Epithelial cell of prostate (primary cell): ENCODE measurements at regions not wholly inside any gene's neighbourhood (a gene's known extent, or its start where the extent isn't known, plus 50 kb on each side); places are given as distances from the start of the nearest gene placed in this dataset.
"Not testable (repeated sequence)": the region's sequence is repeated elsewhere in the genome, so short reads cannot be mapped to it uniquely, and the experiment has no call there.

Source experiments
- DNase-seq: peaks from one replicate; pipeline ENCODE4 v3.0.0-alpha.2; 2011; ENCODE audit warnings: low read depth, low spot score
- H3K27ac ChIP-seq: fragments of 450-650 bp; 2 replicates; pipeline ENCODE4 v1.5.1; 2017; ENCODE audit warnings: mild to moderate bottlenecking

DNA sequence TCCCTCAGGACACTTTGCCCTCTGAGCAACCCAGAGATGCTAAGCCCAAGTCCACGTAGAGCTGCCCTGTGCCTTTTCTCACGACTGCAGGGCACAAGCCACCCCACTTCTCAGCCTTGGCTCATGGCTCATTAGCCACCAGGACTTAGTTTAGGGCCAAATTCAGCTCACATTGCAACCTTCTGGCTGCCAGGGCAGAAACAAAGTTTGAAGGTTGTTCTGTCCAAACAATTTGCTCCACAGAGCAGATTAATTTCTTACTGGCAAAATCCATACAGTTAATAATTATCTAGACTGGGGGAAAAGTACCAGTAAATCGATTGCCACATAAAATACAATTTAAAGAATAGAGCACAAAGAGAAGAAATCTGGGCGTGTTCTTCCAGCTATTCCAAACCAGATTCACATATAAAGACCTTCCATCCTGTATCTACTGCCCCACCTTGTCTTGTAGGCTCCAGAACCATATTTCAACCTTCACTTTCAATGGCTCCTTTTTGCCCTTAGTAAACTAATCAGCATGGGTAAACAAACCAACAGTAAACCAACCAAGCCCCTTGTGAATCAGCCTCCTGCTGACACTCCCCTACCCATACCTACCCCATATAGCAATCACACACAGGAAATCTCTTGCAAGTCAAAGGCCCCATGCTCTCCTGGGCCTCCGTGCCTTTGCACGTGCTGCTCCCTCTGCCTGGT lies 101.9 kb downstream of the QRSL1 start:
- H3K27ac ChIP-seq = no peak overlapping the region
- no peak for DNase-seq

DNA sequence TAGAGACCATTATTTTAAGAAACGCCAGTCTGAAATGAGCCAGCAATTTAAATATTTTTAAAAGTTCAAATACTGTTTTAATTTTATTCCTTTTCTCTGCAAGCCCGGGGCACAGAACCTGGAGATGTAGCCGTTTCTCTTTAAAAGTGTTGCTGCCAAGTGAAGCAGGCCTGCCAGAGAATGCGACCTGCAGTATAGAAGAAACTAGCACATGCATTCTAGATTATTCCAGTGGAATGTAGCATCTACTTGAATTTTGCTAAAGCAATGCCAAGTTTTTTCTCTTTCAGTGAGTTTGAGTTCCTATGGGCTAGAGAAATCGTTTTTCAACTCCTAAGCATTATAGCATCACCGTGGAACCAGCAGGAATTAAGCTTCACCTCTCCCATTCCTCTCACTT lies 101.3 kb downstream of the QRSL1 start:
- no peak overlapping the region for H3K27ac ChIP-seq

DNA sequence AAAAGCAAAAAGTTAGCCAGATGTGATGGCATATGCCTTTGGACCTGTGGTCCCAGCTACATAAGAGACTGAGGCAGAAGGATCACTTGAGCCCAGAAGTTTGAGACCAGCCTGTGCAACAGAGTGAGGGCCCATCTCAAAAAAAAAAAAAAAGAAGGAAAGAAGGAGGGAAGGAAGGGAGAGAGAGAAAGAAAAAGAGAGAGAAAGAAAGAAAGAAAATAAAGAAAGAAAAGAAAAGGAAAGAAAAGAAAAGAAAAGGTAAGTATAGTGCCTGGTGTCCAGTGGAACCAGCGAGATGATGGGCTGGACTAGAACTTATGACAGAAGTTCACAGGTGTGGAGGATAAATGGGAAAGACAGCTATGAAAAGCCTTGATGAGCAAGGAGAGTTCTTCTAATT lies 100.9 kb downstream of the QRSL1 start:
- no peak for DNase-seq
- no peak overlapping the region for H3K27ac ChIP-seq

More for the DNA sequence above, 101.3 kb downstream of the QRSL1 start:
- no peak for DNase-seq

DNA sequence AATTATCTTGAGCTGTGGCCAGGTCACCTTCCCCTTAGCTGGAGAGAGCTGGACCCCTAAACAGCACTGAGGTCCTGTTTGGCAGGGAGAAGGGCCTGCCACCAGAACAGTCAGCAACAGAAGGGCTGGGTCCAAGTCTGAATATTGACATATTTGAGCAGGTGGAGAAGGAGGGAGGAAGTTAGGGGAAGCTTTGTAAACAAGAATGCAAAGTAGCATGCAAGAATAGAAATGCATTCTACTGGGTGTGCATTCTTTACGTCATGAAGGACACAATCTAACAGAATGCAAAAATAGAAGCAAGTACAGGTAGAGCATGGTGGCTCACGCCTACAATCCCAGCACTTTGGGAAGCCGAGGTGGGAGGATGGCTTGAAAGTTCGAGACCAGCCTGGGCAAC lies 100.5 kb downstream of the QRSL1 start:
- H3K27ac ChIP-seq = no peak overlapping the region
- no peak for DNase-seq

DNA sequence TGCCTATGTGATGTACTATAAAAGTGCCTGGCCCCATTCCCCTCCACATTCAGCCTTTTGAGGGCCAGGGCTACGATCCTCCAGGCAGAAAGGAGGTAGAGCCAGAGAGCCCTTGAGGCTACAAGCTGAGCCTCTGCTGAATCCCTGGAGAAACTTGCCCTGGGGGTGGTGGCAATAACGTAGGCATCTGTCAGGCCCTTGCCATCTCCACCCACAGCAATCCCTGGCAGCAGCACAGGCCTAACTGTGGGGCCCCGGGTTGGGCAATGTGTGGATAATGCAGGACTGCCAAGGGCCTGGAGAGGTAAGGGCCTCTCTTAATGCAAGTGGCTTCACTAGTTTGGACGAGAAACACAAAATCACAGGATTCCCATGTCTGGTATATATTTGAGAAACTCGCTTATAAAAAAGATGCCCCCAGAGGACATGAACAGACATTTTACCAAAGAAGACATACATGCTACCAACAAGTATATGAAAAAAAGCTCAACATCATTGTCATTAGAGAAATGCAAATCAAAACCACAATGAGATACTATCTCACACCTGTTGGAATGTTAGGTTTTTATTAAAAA lies 99.0 kb downstream of the QRSL1 start:
- no peak overlapping the region for H3K27ac ChIP-seq
- DNase-seq = no peak

DNA sequence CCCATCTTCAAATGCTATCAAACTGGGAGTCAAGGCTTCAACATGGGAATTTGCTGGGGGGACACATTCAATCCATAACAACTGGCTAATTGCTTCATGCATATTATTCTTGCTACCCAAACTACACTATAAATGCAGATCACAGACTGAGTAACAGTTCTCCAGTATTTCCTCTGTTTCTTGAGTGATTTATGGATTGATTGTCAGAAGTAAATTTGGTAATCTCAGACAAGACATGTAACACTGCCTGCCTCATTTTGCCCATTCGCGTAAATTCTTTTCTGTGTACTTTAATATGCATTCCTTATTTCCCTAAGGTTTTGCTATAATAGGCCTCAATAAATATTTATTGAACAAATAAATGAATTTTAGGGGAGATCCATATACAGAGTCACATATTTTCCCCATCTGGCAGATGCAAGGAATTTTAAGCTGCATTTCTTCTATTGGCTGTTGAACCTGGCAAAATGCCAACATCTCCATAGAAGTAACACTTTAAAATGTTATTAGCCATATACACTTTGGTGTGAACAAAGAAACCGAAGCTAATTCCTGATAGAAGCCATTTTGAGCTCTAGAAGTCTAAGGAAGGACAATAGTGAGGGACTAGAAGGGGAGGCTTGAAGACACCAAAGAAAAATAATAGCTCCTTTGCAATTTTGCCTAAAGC lies 98.2 kb downstream of the QRSL1 start:
- no peak for DNase-seq
- H3K27ac ChIP-seq = no peak overlapping the region

DNA sequence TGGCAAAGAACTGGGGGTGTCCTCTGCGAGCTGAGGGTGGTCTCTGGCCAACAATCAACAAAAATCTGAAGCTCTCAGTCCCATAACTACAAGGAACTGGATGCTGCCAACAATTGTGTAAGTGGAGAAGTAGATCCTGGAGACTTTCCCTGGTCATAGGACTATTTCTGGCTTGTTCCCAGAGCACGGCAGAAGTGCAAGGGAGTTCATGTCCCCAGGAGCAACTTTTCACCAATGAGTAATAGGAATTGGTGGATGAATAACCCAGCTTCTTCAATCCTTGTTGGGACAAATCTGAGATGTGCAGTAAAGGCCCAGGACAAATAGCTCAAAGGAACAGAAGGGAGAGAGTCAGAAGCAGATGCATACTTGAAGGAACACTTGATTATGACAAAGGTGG lies 95.5 kb downstream of the QRSL1 start:
- no peak for DNase-seq
- no peak overlapping the region for H3K27ac ChIP-seq

DNA sequence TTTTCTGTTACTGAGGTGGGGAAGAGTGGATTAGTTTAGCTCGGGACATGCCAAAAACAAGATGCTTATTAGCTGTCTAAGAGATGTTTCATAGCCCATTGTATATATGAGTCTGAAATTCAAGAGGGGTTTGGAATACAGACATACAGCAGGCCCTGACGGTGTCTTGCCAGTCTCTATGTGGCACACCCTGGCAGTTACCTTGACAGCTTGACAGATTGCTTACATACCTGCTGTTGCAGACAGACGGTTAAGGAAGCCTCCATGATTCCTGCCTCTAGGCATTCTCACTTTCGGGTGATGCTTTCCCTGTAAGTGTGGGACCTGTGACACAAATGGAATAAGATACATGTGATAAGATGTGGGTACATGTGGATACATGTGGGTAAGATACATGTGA lies 95.0 kb downstream of the QRSL1 start:
- no peak for DNase-seq

DNA sequence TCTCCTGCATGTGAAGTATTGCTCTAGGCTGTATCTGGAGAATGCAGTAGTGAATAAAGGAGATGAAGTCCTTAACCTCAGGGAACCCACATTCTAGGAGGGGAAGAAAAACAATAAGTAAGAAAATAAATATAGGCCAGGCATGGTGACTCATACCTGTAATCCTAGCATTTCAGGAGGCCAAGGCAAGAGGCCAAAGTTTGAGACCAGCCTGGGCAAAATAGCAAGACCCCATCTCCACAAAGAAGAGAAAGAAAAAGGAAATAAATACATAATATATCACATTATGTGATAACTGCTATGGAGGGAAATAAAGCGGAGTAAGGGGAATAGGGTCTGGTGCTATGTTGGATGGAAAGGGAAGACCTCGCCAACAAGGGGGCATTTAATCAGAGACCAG lies 94.0 kb downstream of the QRSL1 start:
- DNase-seq = not testable (repeated sequence)

More for the DNA sequence above, 95.0 kb downstream of the QRSL1 start:
- no peak overlapping the region for H3K27ac ChIP-seq

DNA sequence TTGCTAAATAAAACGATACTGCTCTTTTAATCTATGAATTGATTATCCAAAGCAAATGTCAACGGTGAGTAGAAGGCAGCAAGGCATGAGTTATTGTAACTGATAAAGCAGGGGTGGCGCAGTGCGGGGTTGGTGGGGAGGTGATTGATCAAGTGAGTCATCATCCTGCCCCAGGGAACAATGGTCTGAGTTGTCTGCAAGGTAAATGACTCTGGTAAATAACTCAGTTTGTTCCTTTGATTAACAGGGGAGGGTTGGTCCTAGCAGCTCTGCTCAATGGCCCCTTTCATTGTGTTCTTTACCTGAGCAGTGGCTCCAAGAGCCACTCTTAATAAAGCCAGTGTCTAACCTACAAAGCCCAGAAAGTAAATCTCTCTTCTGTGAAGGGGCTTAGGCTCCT lies 91.8 kb downstream of the QRSL1 start:
- not testable (repeated sequence) for H3K27ac ChIP-seq, DNase-seq

More for the DNA sequence above, 94.0 kb downstream of the QRSL1 start:
- H3K27ac ChIP-seq = not testable (repeated sequence)
